C4-2B (cell line): ENCODE measurements at regions not wholly inside any gene's neighbourhood (a gene's known extent, or its start where the extent isn't known, plus 50 kb on each side); places are given as distances from the start of the nearest gene placed in this dataset.
A peak's percentile ranks its signal among the peaks of the same experiment; 100 is the strongest.

Experiments
- H3K27ac ChIP-seq: fragments of 450-650 bp; 2 replicates; pipeline ENCODE4 v1.5.1; 2017
- ZFX ChIP-seq: fragments of 450-650 bp; IDR thresholded peaks from 2 replicates; pipeline ENCODE4 v1.6.1; 2017
- TF ChIP-seq, protein P1 (sequence below): fragments of 450-650 bp; conservative IDR thresholded peaks from 2 replicates; pipeline ENCODE4 v1.5.1; 2017; ENCODE audit warnings: mild to moderate bottlenecking

DNA sequence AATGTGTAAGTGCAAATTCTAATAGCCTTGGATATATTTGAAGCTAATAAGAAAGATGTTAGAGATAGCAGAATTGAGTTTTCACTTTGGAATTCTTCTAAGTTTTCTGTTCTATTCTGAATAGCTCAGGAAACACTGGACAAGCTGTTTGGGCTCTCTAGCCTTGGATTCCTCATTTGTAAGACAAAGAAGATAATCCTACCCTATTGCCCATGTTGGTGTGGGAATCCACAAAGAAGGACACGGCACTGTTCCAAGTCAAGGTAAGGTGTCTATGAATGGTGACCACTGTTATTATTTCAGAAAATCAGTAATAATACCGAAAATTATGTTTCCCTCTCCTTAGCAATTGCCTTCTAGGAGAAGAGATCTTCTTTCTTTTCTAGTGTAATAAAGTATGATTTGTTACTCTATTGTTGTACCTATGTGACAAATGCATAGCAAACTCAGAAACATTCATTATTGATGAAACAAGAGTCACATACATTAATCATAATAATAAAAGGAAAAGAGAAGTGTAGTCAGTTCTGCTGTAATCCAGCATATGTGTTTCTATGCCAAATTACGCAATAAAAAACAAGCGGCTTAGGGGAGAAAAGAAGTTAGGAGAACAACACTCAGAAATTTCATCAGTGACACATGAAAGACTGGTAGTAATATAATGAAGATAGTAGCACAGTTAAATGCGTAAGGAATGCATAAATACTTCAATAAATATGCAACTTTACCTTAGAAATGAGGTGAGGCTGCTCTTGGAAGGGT lies 1012.3 kb upstream of the PHF14 start:
- no peak overlapping the region for H3K27ac ChIP-seq
- TF ChIP-seq ZFX: no peak
- TF ChIP-seq, protein P1, sequence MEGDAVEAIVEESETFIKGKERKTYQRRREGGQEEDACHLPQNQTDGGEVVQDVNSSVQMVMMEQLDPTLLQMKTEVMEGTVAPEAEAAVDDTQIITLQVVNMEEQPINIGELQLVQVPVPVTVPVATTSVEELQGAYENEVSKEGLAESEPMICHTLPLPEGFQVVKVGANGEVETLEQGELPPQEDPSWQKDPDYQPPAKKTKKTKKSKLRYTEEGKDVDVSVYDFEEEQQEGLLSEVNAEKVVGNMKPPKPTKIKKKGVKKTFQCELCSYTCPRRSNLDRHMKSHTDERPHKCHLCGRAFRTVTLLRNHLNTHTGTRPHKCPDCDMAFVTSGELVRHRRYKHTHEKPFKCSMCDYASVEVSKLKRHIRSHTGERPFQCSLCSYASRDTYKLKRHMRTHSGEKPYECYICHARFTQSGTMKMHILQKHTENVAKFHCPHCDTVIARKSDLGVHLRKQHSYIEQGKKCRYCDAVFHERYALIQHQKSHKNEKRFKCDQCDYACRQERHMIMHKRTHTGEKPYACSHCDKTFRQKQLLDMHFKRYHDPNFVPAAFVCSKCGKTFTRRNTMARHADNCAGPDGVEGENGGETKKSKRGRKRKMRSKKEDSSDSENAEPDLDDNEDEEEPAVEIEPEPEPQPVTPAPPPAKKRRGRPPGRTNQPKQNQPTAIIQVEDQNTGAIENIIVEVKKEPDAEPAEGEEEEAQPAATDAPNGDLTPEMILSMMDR: no peak

DNA sequence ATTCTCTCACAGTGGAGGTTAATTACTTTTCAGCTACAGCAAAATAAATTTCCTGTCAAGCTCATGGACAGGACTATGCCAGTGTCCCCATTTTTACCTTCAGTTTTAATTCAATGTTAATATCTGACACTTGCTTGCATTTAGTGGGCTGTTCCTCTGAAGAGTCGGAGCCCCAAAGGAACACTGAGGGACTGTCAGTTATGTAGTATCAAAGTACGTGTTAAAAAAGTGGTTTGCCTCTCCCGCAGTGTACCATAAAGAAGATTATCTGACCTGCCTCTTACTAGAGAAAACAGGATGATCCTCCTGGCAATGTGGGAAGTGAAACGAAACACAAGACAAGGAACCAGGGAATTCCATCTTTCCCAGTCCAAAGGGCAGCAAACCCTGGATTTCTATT lies 1010.9 kb upstream of the PHF14 start:
- TF ChIP-seq, protein P1: no peak
- TF ChIP-seq ZFX: no peak

DNA sequence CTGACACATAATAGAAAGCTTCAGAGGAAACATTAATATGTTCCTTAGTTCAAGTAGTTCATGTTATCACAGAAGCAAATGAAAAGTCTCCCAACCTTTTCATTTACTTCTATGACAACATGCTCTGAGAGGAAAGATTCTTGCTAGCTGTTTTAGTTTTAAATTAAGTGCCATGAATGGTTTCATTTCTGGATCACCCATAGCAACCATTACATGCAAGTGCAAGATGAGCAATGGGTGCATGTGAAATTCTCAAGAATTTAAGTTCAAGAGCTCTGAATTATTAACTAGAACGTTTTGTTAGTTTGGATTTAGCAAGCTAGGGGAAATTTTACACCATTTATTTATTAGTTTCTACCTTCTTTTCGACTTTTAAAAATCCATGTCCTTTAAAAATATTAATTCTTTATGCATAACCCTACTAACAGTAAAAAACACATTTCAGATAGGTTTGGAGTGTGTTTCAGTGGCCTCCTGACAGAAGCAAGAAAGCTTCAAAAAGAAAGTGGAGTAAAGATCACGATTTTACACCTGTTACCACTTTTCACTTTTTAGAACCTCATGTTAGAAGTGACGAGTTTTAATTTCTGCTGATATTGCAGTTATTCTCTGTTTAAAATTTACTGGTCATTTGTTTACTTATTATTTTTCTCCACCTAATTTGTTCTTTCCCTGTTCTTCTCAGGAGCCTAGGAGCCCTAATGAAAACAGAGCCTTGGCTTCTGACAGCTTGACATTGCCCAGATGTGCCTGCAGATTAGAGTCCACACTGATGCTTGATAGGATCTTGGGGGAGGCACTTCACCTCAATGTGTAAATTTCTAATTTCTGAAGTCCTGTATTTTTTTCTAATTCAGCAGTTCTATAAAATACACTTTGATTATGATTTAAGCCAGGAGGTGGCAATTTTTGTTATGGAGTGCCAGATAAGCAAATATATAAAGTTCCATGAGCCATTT lies 995.3 kb upstream of the PHF14 start:
- no peak overlapping the region for H3K27ac ChIP-seq
- TF ChIP-seq, protein P1: no peak
- no peak for TF ChIP-seq ZFX

More for the DNA sequence above, 1010.9 kb upstream of the PHF14 start:
- H3K27ac ChIP-seq: no peak overlapping the region

DNA sequence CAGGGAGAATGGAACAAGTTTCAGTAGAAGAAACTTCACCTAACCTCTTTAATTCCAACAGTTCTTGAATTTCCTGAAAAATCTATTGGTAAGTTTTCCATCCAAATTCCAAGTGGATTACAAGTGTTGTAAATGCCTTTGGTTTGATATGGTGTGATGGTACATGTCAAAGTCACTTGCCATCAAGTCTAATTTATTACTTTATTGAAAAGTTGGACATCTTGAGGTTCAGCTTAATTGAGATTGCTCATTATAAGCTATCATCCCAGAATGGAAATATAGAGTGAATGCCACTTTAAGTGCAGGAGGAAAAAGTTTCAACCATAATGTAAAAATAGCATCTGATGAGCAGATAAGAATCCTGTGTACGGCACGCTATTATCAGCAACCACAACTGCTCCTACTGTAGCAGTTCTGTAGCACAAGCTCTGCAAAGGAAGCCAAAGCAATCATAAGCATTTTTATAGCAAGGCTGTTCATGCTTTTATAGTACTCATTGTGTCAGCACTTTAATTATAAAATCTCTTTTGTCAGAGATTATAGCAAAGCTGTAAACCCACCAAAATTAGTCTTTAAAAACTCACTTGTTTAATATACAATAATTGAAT lies 991.8 kb upstream of the PHF14 start:
- H3K27ac ChIP-seq: no peak overlapping the region
- TF ChIP-seq, protein P1: no peak
- no peak for TF ChIP-seq ZFX

DNA sequence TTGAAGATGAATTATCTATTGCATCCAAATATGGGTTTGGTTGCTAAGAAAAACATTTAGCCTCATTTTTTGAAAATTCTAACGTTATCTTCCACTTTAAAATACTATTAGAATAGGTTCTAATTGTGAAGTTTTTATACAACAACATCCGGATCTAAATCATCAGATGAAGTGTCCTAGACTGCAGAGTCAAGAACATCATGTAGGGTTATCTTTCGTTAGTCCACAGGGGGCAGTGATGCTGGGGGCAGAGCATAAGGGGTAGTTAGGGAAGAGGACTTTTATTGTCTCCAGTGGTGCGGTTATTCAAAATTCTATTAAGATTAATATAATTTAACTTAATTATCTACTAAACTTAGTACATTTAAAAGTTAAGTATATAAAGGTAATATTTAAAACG lies 990.6 kb upstream of the PHF14 start:
- no peak overlapping the region for H3K27ac ChIP-seq
- no peak for TF ChIP-seq ZFX
- TF ChIP-seq, protein P1: no peak; the same call in 1 of the 2 replicates

DNA sequence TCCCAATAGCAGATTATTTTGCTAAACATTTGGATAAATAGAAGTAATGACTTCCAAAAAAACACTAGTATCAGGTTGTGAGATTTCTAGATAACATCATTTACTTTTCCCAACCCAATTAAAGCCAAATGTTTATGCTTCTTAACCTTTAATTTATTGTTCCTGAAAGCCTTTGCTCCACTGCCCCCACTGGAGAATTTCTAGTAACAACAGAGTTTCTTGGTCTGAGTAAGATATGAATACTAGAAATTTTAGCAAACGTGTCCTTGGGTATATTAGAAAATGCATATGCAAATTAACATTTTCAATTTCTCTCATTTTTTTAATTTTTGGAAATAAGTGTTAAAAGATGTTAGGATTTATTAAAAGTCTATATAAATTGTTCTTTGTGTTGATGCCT lies 958.0 kb upstream of the PHF14 start:
- no peak for TF ChIP-seq ZFX
- TF ChIP-seq, protein P1: peak; percentile 14

More for the DNA sequence above, 958.0 kb upstream of the PHF14 start:
- no peak overlapping the region for H3K27ac ChIP-seq
